HepG2 (cell line): ENCODE measurements at regions not wholly inside any gene's neighbourhood (a gene's known extent, or its start where the extent isn't known, plus 50 kb on each side); places are given as distances from the start of the nearest gene placed in this dataset.

Experiments
- ATAC-seq: fragments of 200-7000 bp; cut with Tn5 transposase; 3 replicates; pipeline ENCODE4 v1.9.1; 2020; ENCODE audit warnings: mild to moderate bottlenecking, moderate library complexity
- BruUV-seq: library from RNA; stranded (reverse); fragments of 400-500 nt; replicated peaks from 2 replicates; lab custom pipeline; 2021; lab: Mats Ljungman, UMichigan
- CTCF ChIA-PET: fragments of 300-600 bp; formaldehyde crosslinking; extraction: SDS; loops from one replicate; lab custom pipeline; 2021; ENCODE audit warnings: low total read pairs, inconsistent platforms, low intra/inter-chr PET ratio; lab: Yijun Ruan, JAX
- POLR2A ChIA-PET: fragments of 350-600 bp; sonication (Branson Sonifier 250); formaldehyde crosslinking; loops from one replicate; lab custom pipeline; 2020; ENCODE audit warnings: antibody characterized with exemption, inconsistent platforms; lab: Yijun Ruan, JAX
- DNase-seq: peaks from one replicate; pipeline ENCODE4 v3.0.0-alpha.2; 2015; ENCODE audit warnings: low spot score
- FAIRE-seq: peaks from 3 replicates; lab custom pipeline; 2011; peaks lifted over from hg19 to GRCh38; lab: Jason Lieb, UNC
- H2AFZ ChIP-seq: one replicate; pipeline ENCODE4 v1.6.1; 2011; ENCODE audit warnings: low read length, inconsistent platforms
- H3K27ac ChIP-seq: fragments of 300-600 bp; 3 replicates; pipeline ENCODE4 v1.8.0; 2011; ENCODE audit warnings: mixed run types, mild to moderate bottlenecking, mixed read lengths, low read length, inconsistent platforms; ENCODE audit not compliant: insufficient read depth; ENCODE audit errors: extremely low read length
- H3K27me3 ChIP-seq, 2 experiments: fragments of 200-600 bp in 1 of 2; 2 replicates in 1 of 2; 3 replicates in 1 of 2; pipeline versions ENCODE4 v1.6.0 to v1.8.0; 2011; ENCODE audit warnings: low read length in 2 of 2, mild to moderate bottlenecking in 2 of 2, moderate library complexity in 2 of 2, inconsistent platforms in 1 of 2; ENCODE audit not compliant: insufficient read depth in 2 of 2, control insufficient read depth in 1 of 2
- H3K36me3 ChIP-seq, 2 experiments: fragments of 200-600 bp in 1 of 2; replicated peaks in 1 of 2; 2 replicates in 1 of 2; 3 replicates in 1 of 2; pipeline versions ENCODE4 v1.5.1 to v1.8.0; 2011; ENCODE audit warnings: low read length in 2 of 2, inconsistent platforms in 1 of 2; ENCODE audit not compliant: insufficient read depth in 2 of 2, control insufficient read depth in 1 of 2
- H3K4me1 ChIP-seq: 2 replicates; pipeline ENCODE4 v1.5.1; 2012; ENCODE audit warnings: low read length, inconsistent platforms; ENCODE audit not compliant: insufficient read depth
- H3K4me2 ChIP-seq: 2 replicates; pipeline ENCODE4 v1.6.0; 2011; ENCODE audit warnings: low read depth, low read length, inconsistent platforms
- H3K4me3 ChIP-seq, 3 experiments: fragments of 200-600 bp in 1 of 3; sonication (generic), shearing (Covaris generic) in 1 of 3; replicated peaks in 1 of 3; 2 replicates each; pipeline ENCODE4 v1.5.1; 2011 to 2016; ENCODE audit warnings: low read length in 3 of 3, inconsistent platforms in 2 of 3, low read depth in 2 of 3, mild to moderate bottlenecking in 2 of 3, control low read depth in 1 of 3, mixed read lengths in 1 of 3; ENCODE audit not compliant: insufficient read depth in 1 of 3
- H3K79me2 ChIP-seq: one replicate; pipeline ENCODE4 v1.6.1; 2011; ENCODE audit warnings: low read length, inconsistent platforms; ENCODE audit not compliant: insufficient read depth
- H3K9ac ChIP-seq: 2 replicates; pipeline ENCODE4 v1.6.0; 2011; ENCODE audit warnings: mild to moderate bottlenecking, low read depth, low read length, inconsistent platforms; ENCODE audit not compliant: insufficient read depth
- H3K9me3 ChIP-seq: 2 replicates; pipeline ENCODE4 v1.5.1; 2012; ENCODE audit warnings: mild to moderate bottlenecking, low read length
- H4K20me1 ChIP-seq: 2 replicates; pipeline ENCODE4 v1.6.0; 2011; ENCODE audit warnings: inconsistent platforms, mild to moderate bottlenecking, low read length, moderate library complexity; ENCODE audit not compliant: insufficient read depth
- HIVEP1 ChIP-seq: sonication (generic); formaldehyde crosslinking; IDR thresholded peaks from 2 replicates; pipeline ENCODE4 v1.4.0; 2020; ENCODE audit warnings: mild to moderate bottlenecking, missing genetic modification reagents
- JARID2 ChIP-seq: sonication (generic); formaldehyde crosslinking; IDR thresholded peaks from 2 replicates; pipeline ENCODE4 v1.8.1; 2023; ENCODE audit warnings: missing genetic modification reagents, inconsistent platforms; ENCODE audit not compliant: insufficient replicate concordance
- MAFK ChIP-seq, 2 experiments: IDR thresholded peaks in 1 of 2; conservative IDR thresholded peaks in 1 of 2; 2 replicates each; pipeline ENCODE4 v1.6.1; 2011; ENCODE audit warnings: improper control_type of control experiment in 2 of 2, low read length in 2 of 2
- MTA3 ChIP-seq: sonication (generic); formaldehyde crosslinking; IDR thresholded peaks from 2 replicates; pipeline ENCODE4 v1.4.0; 2020; ENCODE audit warnings: missing genetic modification reagents
- ZFP36 ChIP-seq: fragments of 150-350 bp; IDR thresholded peaks from 2 replicates; pipeline ENCODE4 v1.6.1; 2018; ENCODE audit warnings: borderline replicate concordance, low read length, low read depth; ENCODE audit not compliant: partially characterized antibody
- ZNF354B ChIP-seq: sonication (generic); formaldehyde crosslinking; IDR thresholded peaks from 2 replicates; pipeline ENCODE4 v1.8.0; 2022; ENCODE audit warnings: mild to moderate bottlenecking, missing genetic modification reagents
- ZNF614 ChIP-seq: IDR thresholded peaks from 2 replicates; pipeline ENCODE4 v1.6.1; 2018; ENCODE audit warnings: missing biosample characterization, missing genetic modification reagents, inconsistent platforms, borderline replicate concordance
- ZNF629 ChIP-seq: sonication (generic); formaldehyde crosslinking; conservative IDR thresholded peaks from 2 replicates; pipeline ENCODE4 v1.5.0; 2020; ENCODE audit warnings: missing genetic modification reagents
- ZNF639 ChIP-seq: conservative IDR thresholded peaks from 2 replicates; pipeline ENCODE4 v1.6.1; 2018; ENCODE audit warnings: missing genetic modification reagents
- ZNF674 ChIP-seq: sonication (generic); formaldehyde crosslinking; IDR thresholded peaks from 2 replicates; pipeline ENCODE4 v1.5.0; 2020; ENCODE audit warnings: low read depth, mild to moderate bottlenecking, missing genetic modification reagents
- WGBS: methylation state at CpG from one replicate; pipeline ENCODE4 v1.1.6; 2017; ENCODE audit warnings: low lambda C conversion rate; 5-methylcytosine and 5-hydroxymethylcytosine counted together
- in situ Hi-C: cut with HindIII; loops from 2 replicates; pipeline ENCODE4 v1.10.0; 2017; ENCODE audit warnings: low pct_unique_long_range_greater_than_20kb; ENCODE audit not compliant: extremely low pct_ligation_motif_present
- intact Hi-C: fragments of 100-400 bp; cut with micrococcal nuclease; formaldehyde crosslinking; loops from one replicate; pipeline ENCODE4 v1.10.0; 2022; ENCODE audit not compliant: unreplicated experiment

GRCh38 chr11:56887940-56888339, 100.8 kb upstream of the OR5AK2 start:
- Histone ChIP-seq H3K27ac (no peak overlapping the region), H3K4me2 (no peak overlapping the region), H3K9me3 (no peaks in the 10 kb centered on the region), H3K36me3 (no peaks in the 10 kb centered on the region), H3K4me3 (no peak overlapping the region), H4K20me1 (no peaks in the 10 kb centered on the region), H3K4me1 (peaks cover 20% of the 10 kb centered on the region), H2AFZ (no peak overlapping the region), H3K79me2 (no peaks in the 10 kb centered on the region), H3K27me3 (peaks cover 0 to 3% of the 10 kb centered on the region in 2 experiments; a peak in 1 of 5 replicates), H3K9ac (no peak overlapping the region)
- ChIA-PET CTCF (no interaction called here), POLR2A (no interaction called here)
- no peak for DNase-seq
- intact Hi-C loops: no loop called here
- WGBS: 41% methylated on average over 3 of the region's 3 CpGs
- no peak for FAIRE-seq
- no peak for ATAC-seq
- in situ Hi-C loops: no loop called here
- BruUV-seq: no TSS peak
- no peak for TF ChIP-seq ZNF629
- TF ChIP-seq ZNF614 (CRISPR knock-in tag): no peak
- no peak for TF ChIP-seq MAFK (conservative IDR thresholded peaks at IDR 0.05 in 1 of 2, IDR thresholded peaks at IDR 0.05 in 1 of 2; ENCODE audit: low read length in 2 of 2)
- no peak for TF ChIP-seq ZNF674 (CRISPR knock-in tag)
- no peak for TF ChIP-seq ZNF639 (CRISPR knock-in tag)
- no peak for TF ChIP-seq JARID2 (CRISPR knock-in tag)
- no peak for TF ChIP-seq ZFP36
- TF ChIP-seq ZNF354B: no peak
- TF ChIP-seq HIVEP1 (CRISPR knock-in tag): no peak
- no peak for TF ChIP-seq MTA3 (CRISPR knock-in tag)
